ENCODE measurements at regions not wholly inside any gene's neighbourhood (a gene's known extent, or its start where the extent isn't known, plus 50 kb on each side); places are given as distances from the start of the nearest gene placed in this dataset.

DNA sequence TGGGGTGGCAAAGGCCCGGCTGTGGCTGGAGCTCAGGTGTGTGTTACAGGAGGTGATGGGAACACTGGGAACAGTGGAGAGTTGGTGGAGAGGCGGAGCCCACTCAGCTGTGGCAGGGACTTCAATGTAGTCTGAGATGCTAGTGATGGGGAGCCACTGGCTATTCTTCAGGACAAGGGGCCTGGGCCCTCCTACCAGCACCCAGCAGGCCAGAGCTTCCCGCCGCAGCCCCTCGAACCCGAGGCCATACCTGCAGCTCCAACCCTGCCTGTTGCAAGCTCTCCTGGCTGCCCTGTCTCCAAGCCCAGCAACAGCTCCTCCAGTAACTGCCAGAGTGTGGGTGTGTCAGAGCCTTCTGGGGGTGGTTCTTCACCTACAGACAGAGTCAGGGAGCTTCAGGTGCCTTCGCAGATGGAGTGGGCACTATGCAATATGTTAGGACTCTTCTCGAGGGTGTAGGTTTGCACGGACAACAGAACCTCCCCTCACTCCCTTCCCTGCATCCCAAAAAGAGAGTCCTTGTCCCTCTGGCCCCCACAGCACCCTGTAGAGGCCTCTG lies 146.2 kb upstream of the MLN start:
- H3K27ac ChIP-seq (ENCODE audit: low read depth, low read length): no peak overlapping the region

More for the DNA sequence above, 146.2 kb upstream of the MLN start:
- Histone ChIP-seq H3K9me2 (ENCODE audit: insufficient read depth) (no peaks in the 10 kb centered on the region), H3K4me3 (replicated peaks in 1 of 2; ENCODE audit: low read depth in 1 of 2, low read length in 2 of 2) (no peak overlapping the region), H3K27me3 (ENCODE audit: insufficient read depth, low read length) (0 out of 2 replicates have a peak, but pooled peaks cover 4% of the 10 kb centered on the region), H3K9ac (ENCODE audit: low read length) (no peak overlapping the region), H3K4me1 (ENCODE audit: control insufficient read depth in 1 of 2, insufficient read depth in 2 of 2, low read length in 2 of 2) (no peaks in the 10 kb centered on the region), H3K9me3 (ENCODE audit: control insufficient read depth in 1 of 2, insufficient read depth in 1 of 2, low read depth in 1 of 2, low read length in 2 of 2) (no peaks in the 10 kb centered on the region), H3K79me2 (ENCODE audit: insufficient read depth, low read length) (no peaks in the 10 kb centered on the region), H2AFZ (ENCODE audit: low read depth, low read length, poor library complexity, severe bottlenecking) (no peak overlapping the region), H3K4me2 (ENCODE audit: low read length) (no peak overlapping the region), H4K20me1 (ENCODE audit: insufficient read depth) (no peaks in the 10 kb centered on the region), H3K36me3 (ENCODE audit: control insufficient read depth in 1 of 2, insufficient read depth in 2 of 2, low read length in 2 of 2) (no peaks in the 10 kb centered on the region)
- ChIA-PET POLR2A (no interaction called here), CTCF (interaction anchor here (1.4 kb wide), 1 partner anchor 10 kb away, joined by 4 read pairs; no protein-coding TSS in a partner anchor), RAD21 (ENCODE audit: low non-redundant PET in 1 of 2, low total read pairs in 2 of 2, uncharacterized antibody in 2 of 2, unreplicated experiment in 2 of 2) (no interaction called here)
- DNase-seq (ENCODE audit: low read depth, low spot score) (no peak), ATAC-seq (no peak)
- TF ChIP-seq EGR1 (IDR thresholded peaks at IDR 0.05; ENCODE audit: low read depth) (no peak), FOSL1 (IDR thresholded peaks at IDR 0.05; ENCODE audit: low read depth) (no peak), ELF1 (IDR thresholded peaks at IDR 0.05; ENCODE audit: borderline replicate concordance, low read depth) (no peak), JUND (IDR thresholded peaks at IDR 0.05) (no peak), RAD21 (IDR thresholded peaks at IDR 0.05; ENCODE audit: low read depth) (no peak), EZH2 (IDR thresholded peaks at IDR 0.05) (no peak), TCF7L2 (IDR thresholded peaks at IDR 0.05; ENCODE audit: borderline replicate concordance, extremely low read depth, insufficient read depth, insufficient read length) (no peak), POLR2AphosphoS5 (IDR thresholded peaks at IDR 0.05; ENCODE audit: low read depth, low read length) (no peak), SIN3A (IDR thresholded peaks at IDR 0.05; ENCODE audit: low read depth) (no peak), ZNF274 (IDR thresholded peaks at IDR 0.05; ENCODE audit: low read depth, low read length) (no peak)
- TF ChIP-seq, protein P1, sequence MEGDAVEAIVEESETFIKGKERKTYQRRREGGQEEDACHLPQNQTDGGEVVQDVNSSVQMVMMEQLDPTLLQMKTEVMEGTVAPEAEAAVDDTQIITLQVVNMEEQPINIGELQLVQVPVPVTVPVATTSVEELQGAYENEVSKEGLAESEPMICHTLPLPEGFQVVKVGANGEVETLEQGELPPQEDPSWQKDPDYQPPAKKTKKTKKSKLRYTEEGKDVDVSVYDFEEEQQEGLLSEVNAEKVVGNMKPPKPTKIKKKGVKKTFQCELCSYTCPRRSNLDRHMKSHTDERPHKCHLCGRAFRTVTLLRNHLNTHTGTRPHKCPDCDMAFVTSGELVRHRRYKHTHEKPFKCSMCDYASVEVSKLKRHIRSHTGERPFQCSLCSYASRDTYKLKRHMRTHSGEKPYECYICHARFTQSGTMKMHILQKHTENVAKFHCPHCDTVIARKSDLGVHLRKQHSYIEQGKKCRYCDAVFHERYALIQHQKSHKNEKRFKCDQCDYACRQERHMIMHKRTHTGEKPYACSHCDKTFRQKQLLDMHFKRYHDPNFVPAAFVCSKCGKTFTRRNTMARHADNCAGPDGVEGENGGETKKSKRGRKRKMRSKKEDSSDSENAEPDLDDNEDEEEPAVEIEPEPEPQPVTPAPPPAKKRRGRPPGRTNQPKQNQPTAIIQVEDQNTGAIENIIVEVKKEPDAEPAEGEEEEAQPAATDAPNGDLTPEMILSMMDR (IDR thresholded peaks at IDR 0.05 in 2 of 3, conservative IDR thresholded peaks at IDR 0.05 in 1 of 3; ENCODE audit: borderline replicate concordance in 1 of 3, insufficient read depth in 1 of 3, low read depth in 2 of 3, low read length in 2 of 3): no peak
- TF ChIP-seq, protein P2, sequence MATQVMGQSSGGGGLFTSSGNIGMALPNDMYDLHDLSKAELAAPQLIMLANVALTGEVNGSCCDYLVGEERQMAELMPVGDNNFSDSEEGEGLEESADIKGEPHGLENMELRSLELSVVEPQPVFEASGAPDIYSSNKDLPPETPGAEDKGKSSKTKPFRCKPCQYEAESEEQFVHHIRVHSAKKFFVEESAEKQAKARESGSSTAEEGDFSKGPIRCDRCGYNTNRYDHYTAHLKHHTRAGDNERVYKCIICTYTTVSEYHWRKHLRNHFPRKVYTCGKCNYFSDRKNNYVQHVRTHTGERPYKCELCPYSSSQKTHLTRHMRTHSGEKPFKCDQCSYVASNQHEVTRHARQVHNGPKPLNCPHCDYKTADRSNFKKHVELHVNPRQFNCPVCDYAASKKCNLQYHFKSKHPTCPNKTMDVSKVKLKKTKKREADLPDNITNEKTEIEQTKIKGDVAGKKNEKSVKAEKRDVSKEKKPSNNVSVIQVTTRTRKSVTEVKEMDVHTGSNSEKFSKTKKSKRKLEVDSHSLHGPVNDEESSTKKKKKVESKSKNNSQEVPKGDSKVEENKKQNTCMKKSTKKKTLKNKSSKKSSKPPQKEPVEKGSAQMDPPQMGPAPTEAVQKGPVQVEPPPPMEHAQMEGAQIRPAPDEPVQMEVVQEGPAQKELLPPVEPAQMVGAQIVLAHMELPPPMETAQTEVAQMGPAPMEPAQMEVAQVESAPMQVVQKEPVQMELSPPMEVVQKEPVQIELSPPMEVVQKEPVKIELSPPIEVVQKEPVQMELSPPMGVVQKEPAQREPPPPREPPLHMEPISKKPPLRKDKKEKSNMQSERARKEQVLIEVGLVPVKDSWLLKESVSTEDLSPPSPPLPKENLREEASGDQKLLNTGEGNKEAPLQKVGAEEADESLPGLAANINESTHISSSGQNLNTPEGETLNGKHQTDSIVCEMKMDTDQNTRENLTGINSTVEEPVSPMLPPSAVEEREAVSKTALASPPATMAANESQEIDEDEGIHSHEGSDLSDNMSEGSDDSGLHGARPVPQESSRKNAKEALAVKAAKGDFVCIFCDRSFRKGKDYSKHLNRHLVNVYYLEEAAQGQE (IDR thresholded peaks at IDR 0.05; ENCODE audit: low read depth): no peak
- TF ChIP-seq, protein P3, sequence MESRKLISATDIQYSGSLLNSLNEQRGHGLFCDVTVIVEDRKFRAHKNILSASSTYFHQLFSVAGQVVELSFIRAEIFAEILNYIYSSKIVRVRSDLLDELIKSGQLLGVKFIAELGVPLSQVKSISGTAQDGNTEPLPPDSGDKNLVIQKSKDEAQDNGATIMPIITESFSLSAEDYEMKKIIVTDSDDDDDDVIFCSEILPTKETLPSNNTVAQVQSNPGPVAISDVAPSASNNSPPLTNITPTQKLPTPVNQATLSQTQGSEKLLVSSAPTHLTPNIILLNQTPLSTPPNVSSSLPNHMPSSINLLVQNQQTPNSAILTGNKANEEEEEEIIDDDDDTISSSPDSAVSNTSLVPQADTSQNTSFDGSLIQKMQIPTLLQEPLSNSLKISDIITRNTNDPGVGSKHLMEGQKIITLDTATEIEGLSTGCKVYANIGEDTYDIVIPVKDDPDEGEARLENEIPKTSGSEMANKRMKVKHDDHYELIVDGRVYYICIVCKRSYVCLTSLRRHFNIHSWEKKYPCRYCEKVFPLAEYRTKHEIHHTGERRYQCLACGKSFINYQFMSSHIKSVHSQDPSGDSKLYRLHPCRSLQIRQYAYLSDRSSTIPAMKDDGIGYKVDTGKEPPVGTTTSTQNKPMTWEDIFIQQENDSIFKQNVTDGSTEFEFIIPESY (IDR thresholded peaks at IDR 0.05; ENCODE audit: extremely low read depth, insufficient replicate concordance, low read length): no peak
- TF ChIP-seq, protein P4, sequence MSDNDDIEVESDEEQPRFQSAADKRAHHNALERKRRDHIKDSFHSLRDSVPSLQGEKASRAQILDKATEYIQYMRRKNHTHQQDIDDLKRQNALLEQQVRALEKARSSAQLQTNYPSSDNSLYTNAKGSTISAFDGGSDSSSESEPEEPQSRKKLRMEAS (IDR thresholded peaks at IDR 0.05): no peak
- TF ChIP-seq, protein P5, sequence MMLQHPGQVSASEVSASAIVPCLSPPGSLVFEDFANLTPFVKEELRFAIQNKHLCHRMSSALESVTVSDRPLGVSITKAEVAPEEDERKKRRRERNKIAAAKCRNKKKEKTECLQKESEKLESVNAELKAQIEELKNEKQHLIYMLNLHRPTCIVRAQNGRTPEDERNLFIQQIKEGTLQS (IDR thresholded peaks at IDR 0.05): no peak
- intact Hi-C loops (cut with micrococcal nuclease): no loop called here
- BruUV-seq (replicated peaks): no TSS peak

Data from HCT116 (cell line).